ENCODE measurements at regions not wholly inside any gene's neighbourhood (a gene's known extent, or its start where the extent isn't known, plus 50 kb on each side); places are given as distances from the start of the nearest gene placed in this dataset.
A peak's percentile ranks its signal among the peaks of the same experiment; 100 is the strongest.

GRCh38 chr12:111033281-111034082 is 113.1 kb upstream of the MYL2 start:
- peaks cover 12% of the 10 kb centered on the region for H3K4me1 ChIP-seq (ENCODE audit: control insufficient read depth, insufficient read depth, low read length)
- ChIA-PET CTCF (interaction anchor here (0.6 to 1.4 kb wide), 9 partner anchors 9 to 416 kb away, joined by 3 to 6 read pairs (median 4); no protein-coding TSS in a partner anchor), POLR2A (no interaction called here)
- H3K9me3 ChIP-seq (ENCODE audit: control insufficient read depth, insufficient read depth, low read depth, low read length) = no peaks in the 10 kb centered on the region
- H3K4me3 ChIP-seq (ENCODE audit: low read depth, low read length) = peak overlapping the region; percentile 57
- peak overlapping the region; percentile 77; the same call in 1 of the 2 replicates for H3K27ac ChIP-seq (ENCODE audit: extremely low read depth, low read depth, low read length)
- H3K36me3 ChIP-seq (ENCODE audit: control insufficient read depth in 2 of 2, insufficient read depth in 1 of 2, low read length in 2 of 2) = no peaks in the 10 kb centered on the region
- TF ChIP-seq KLF10 (tag by site-specific recombination; IDR thresholded peaks at IDR 0.05) = no peak
- peak; percentile 49; the same call in 1 of the 2 replicates for TF ChIP-seq ZNF561 (tag by site-specific recombination; IDR thresholded peaks at IDR 0.05; ENCODE audit: borderline replicate concordance)
- TF ChIP-seq CTCF (tag by site-specific recombination; IDR thresholded peaks at IDR 0.05) = peak; percentile 65
- TF ChIP-seq ZNF362 (tag by site-specific recombination; IDR thresholded peaks at IDR 0.05) = peak; percentile 84
- peak; percentile 20; the same call in 1 of the 2 replicates for TF ChIP-seq SP7 (tag by site-specific recombination; IDR thresholded peaks at IDR 0.05)
- TF ChIP-seq ZNF555 (tag by site-specific recombination; conservative IDR thresholded peaks at IDR 0.05) = no peak
- TF ChIP-seq ZNF23 (tag by site-specific recombination; IDR thresholded peaks at IDR 0.05; ENCODE audit: borderline replicate concordance) = no peak
- 0 out of 2 replicates have a peak, but pooled peaks have one; percentile 50 for TF ChIP-seq ZNF24 (tag by site-specific recombination; IDR thresholded peaks at IDR 0.05)
- TF ChIP-seq SP2 (tag by site-specific recombination; IDR thresholded peaks at IDR 0.05) = no peak
- 0 out of 2 replicates have a peak, but pooled peaks have one; percentile 37 for TF ChIP-seq EGR2 (tag by site-specific recombination; IDR thresholded peaks at IDR 0.05; ENCODE audit: low read depth)
- TF ChIP-seq ZNF792 (tag by site-specific recombination; IDR thresholded peaks at IDR 0.05) = no peak
- no peak for TF ChIP-seq ZNF473 (tag by site-specific recombination; IDR thresholded peaks at IDR 0.05)
- TF ChIP-seq ZNF585B (tag by site-specific recombination; IDR thresholded peaks at IDR 0.05) = no peak
- TF ChIP-seq ZNF580 (tag by site-specific recombination; IDR thresholded peaks at IDR 0.05) = peak; percentile 96
- no peak for TF ChIP-seq ZNF223 (tag by site-specific recombination; IDR thresholded peaks at IDR 0.05)
- TF ChIP-seq ZFP69B (tag by site-specific recombination; IDR thresholded peaks at IDR 0.05) = no peak
- TF ChIP-seq ZNF610 (tag by site-specific recombination; IDR thresholded peaks at IDR 0.05; ENCODE audit: borderline replicate concordance) = no peak
- no peak for TF ChIP-seq ZFP3 (tag by site-specific recombination; IDR thresholded peaks at IDR 0.05; ENCODE audit: low read depth)
- no peak for TF ChIP-seq ZNF174 (tag by site-specific recombination; IDR thresholded peaks at IDR 0.05)
- TF ChIP-seq ZBTB20 (tag by site-specific recombination; IDR thresholded peaks at IDR 0.05) = peak; percentile 88
- no peak for TF ChIP-seq ZNF146 (tag by site-specific recombination; IDR thresholded peaks at IDR 0.05)
- peak; percentile 27; the same call in 1 of the 2 replicates for TF ChIP-seq KLF9 (tag by site-specific recombination; IDR thresholded peaks at IDR 0.05; ENCODE audit: low read depth)
- peak; percentile 61 for TF ChIP-seq ZBTB26 (tag by site-specific recombination; optimal IDR thresholded peaks at IDR 0.05)
- TF ChIP-seq ZNF292 (tag by site-specific recombination; IDR thresholded peaks at IDR 0.05; ENCODE audit: borderline replicate concordance, low read depth) = no peak
- TF ChIP-seq ZBTB10 (tag by site-specific recombination; IDR thresholded peaks at IDR 0.05) = 0 out of 2 replicates have a peak, but pooled peaks have one; percentile 32
- TF ChIP-seq PATZ1 (tag by site-specific recombination; IDR thresholded peaks at IDR 0.05) = peak; percentile 73
- TF ChIP-seq ZNF391 (tag by site-specific recombination; IDR thresholded peaks at IDR 0.05; ENCODE audit: borderline replicate concordance, low read depth) = no peak
- no peak for TF ChIP-seq ZNF16 (tag by site-specific recombination; IDR thresholded peaks at IDR 0.05; ENCODE audit: low read depth)

All from HEK293 (cell line).